Superior temporal gyrus (tissue), 1 donor: ENCODE measurements at regions not wholly inside any gene's neighbourhood (a gene's known extent, or its start where the extent isn't known, plus 50 kb on each side); places are given as distances from the start of the nearest gene placed in this dataset.

ENCODE experiments used
- DNase-seq: peaks from one replicate; pipeline ENCODE4 v3.0.0-alpha.2; 2016; ENCODE audit errors: extremely low spot score

GRCh38 chr7:84821671-84822534 is 365.0 kb downstream of the SEMA3D start:
- no peak for DNase-seq

GRCh38 chr7:84820481-84820880 is 366.4 kb downstream of the SEMA3D start:
- no peak for DNase-seq

- DNase-seq: no peak
Measured at GRCh38 chr7:84817016-84817415, 369.8 kb downstream of the SEMA3D start.

GRCh38 chr7:84813376-84813775 is 373.5 kb downstream of the SEMA3D start:
- DNase-seq: no peak

GRCh38 chr7:84812021-84812420 is 374.8 kb downstream of the SEMA3D start:
- DNase-seq: no peak

- no peak for DNase-seq
Measured at GRCh38 chr7:84811362-84811761, 375.5 kb downstream of the SEMA3D start.

- no peak for DNase-seq
Measured at GRCh38 chr7:84809877-84810276, 377.0 kb downstream of the SEMA3D start.

GRCh38 chr7:84803979-84804378 is 382.9 kb downstream of the SEMA3D start:
- DNase-seq: no peak

- DNase-seq: no peak
Measured at GRCh38 chr7:84801396-84801795, 385.5 kb downstream of the SEMA3D start.

- DNase-seq: no peak
Measured at GRCh38 chr7:84800846-84801245, 386.0 kb downstream of the SEMA3D start.

- DNase-seq: no peak
Measured at GRCh38 chr7:84799106-84799505, 387.8 kb downstream of the SEMA3D start.

- DNase-seq: no peak
Measured at GRCh38 chr7:84792231-84792893, 394.5 kb downstream of the SEMA3D start.

GRCh38 chr7:84790882-84791281 is 396.0 kb downstream of the SEMA3D start:
- DNase-seq: no peak

GRCh38 chr7:84786073-84786472 is 400.8 kb downstream of the SEMA3D start:
- DNase-seq: no peak

- no peak for DNase-seq
Measured at GRCh38 chr7:84784450-84784849, 402.4 kb downstream of the SEMA3D start.

GRCh38 chr7:84783141-84783778 is 403.6 kb downstream of the SEMA3D start:
- DNase-seq: no peak

- no peak for DNase-seq
Measured at GRCh38 chr7:84781838-84782237, 405.0 kb downstream of the SEMA3D start.

- no peak for DNase-seq
Measured at GRCh38 chr7:84780158-84781124, 406.4 kb downstream of the SEMA3D start.

GRCh38 chr7:84757761-84758160 is 429.1 kb downstream of the SEMA3D start:
- no peak for DNase-seq

GRCh38 chr7:84746353-84746752 is 440.5 kb downstream of the SEMA3D start:
- DNase-seq: no peak

GRCh38 chr7:84744385-84744784 is 442.5 kb downstream of the SEMA3D start:
- no peak for DNase-seq
